HG02981 (cell line): ENCODE measurements at regions not wholly inside any gene's neighbourhood (a gene's known extent, or its start where the extent isn't known, plus 50 kb on each side); places are given as distances from the start of the nearest gene placed in this dataset.

Experiments
- ATAC-seq: cut with Tn5 transposase; IDR thresholded peaks from one replicate; pipeline ENCODE4 v1.9.1; 2021; ENCODE audit warnings: mild to moderate bottlenecking, moderate library complexity; ENCODE audit not compliant: unreplicated experiment

DNA sequence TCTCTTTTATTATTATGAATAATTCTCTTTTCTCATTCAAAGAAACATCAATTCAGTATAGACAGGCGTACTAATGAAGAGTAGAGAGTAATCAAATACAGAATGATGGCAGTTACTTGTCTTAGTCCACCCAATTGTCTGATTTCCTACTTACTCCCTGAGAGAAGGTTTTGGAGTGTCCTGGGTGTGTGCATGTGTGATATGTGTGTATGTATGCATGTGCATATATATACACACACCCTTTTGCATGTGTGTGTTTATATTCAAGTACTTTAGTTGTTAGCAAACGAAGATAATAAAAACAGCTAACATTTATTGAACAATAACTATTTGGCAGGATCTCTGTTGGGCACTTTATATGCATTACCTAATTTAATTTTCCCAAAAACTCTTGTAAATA is 63.2 kb upstream of the CCDC190 start:
- ATAC-seq, result no peak

DNA sequence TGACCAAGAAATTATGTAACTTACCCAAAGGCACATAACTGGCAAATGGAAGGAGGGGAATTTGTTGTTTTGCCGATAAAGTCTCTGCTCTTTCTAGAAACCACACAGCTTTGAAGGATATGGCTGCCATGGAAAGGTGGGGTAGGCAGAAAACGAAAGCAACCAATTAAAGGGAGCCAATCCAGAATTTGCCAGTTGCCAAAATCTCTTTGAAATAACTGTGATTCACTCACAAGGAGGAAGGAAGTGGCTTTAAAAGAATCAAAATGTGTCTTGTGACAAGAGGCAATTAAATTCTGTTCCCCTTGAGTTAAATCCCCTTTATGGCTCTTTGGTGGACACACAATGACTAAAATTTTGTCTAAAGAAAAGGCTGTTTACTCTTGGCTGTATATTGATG is 61.2 kb upstream of the CCDC190 start:
- ATAC-seq, result no peak

DNA sequence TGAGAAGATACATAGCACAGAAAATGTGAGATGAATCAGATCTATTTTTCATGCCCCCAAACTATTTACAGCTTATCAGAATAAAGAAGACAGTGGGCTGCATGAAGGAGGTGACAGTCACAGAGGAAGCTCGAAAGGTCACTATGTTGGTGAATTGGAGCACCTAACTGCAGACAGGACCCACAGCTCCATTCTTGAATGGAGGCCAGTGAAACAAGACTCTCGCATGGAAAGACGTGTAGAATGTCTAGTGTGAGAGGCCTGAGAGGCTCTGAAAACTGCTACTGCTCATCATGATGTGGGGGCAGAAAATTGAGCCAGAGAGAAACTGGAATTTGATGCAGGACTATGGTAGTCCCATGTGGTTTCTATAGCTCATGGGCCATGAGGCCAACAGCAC is 60.3 kb upstream of the CCDC190 start:
- ATAC-seq, result no peak

DNA sequence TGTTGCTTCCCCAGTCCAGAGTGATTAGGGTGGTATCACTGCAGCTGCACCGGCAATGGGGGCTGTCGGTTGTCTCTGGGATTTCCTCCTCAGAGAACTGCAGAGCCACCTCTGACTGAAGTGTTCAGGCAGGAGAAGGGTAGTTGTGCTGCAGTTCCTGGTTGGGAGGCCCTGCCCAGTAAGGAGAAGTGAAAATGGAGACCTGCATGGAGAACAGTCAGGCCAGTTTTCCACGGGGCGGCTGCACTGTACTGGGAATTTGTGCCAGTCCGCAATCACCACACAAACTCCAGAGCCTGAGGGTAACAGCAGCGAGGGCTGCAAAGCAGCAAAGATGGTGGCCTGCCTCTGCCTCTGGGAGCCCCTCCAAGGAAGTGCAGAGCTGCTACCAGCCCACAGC is 58.1 kb upstream of the CCDC190 start:
- ATAC-seq, result no peak

DNA sequence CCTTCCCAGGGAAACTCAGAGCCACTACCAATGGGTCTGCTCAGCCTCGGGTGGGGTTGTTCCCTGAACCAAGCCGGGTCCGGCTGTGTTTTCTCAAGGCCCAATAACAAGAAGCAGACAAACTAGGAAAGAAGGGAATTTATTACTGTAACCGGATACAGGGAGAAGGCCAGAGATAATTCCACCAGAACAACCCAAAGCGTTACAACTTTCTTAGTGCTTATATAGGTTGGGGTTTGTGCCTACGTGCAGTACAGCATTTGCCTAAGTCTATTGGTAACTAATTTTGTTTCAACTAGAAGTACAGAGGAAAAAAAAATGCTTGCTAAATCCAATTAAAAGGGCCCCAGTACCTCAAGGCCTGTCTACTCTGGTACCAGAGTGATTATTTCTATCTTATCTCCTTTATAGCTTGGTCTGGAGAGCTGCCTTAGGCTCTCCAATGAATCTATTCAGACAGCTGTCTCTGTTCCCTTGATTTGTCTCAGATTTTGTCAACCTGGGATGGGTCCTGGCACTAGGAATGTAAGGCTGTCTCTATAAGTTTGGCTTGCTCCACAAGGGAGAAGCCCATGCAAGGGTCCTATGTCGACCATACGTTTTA is 57.3 kb upstream of the CCDC190 start:
- ATAC-seq, result no peak

DNA sequence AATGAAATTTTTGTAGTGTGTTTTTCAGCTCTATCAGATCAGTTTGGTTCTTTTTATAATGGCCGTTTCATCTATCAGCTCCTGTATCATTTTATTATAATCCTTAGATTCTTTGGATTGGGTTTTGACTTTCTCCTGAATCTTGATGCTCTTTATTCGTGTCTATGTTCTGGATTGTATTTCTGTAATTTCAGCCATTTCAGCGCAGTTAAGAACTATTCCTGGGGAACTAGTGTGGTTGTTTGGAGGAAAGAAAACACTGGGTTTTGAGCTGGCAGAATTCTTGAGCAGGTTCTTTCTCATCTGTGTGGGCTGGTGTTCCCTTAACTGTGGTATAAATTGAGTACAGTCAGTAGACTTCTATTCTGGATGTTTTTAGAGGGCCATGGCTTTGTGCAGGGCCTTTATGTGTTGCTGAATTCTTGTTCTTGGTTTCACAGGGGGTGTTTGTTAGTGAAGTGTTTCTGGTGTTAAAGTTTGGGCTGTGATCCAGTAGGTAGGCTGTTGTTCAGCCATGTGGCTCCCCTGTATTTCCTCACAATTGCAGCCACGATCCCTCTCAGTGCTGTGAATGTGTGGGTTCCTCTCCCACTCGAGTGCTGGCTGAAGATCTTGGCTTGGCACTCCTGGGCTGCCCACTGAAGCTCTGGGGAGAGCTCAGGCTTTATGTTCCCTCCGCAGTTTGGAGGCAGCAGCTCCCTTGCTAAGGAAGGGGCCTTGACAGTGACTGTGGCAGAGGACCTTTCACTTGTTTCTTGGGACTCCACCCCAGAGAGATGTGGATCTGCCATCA is 56.0 kb upstream of the CCDC190 start:
- ATAC-seq, result no peak

DNA sequence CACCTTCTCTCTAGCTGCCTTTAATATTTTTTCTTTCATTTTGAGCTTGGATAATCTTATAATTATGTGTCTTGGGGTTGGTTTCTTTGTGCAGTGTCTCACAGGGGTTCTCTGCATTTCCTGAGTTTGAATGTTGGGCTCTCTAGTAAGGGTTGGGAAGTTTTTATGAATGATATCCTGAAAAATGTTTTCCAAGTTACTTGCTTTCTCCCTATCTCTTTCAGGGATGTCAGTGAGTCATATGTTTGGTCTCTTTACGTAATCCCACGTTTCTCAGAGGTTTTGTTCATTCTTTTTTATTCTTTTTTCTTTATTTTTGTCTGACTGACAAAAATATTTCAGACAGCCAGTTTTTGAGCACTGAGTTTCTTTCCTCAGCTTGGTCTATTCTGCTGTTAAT is 55.4 kb upstream of the CCDC190 start:
- no peak for ATAC-seq

DNA sequence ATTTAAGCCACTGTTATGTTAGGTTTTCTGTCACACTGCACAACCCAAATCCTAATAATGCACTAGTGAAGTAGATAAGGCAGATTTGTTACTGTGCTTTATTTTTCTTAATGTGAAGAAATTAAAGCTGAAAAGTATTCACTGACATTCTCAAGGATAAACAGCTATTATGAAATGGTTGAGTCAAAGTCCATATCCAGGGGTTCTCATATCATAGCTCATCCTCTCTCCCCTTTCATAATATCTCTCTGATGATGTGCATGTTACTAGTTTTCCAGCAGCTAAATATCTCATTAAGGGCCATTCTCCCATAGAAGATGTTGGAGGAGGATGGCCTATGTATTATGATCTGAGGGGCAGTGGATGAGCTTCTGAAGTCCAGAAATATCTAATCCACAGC is 53.6 kb upstream of the CCDC190 start:
- ATAC-seq, result no peak

DNA sequence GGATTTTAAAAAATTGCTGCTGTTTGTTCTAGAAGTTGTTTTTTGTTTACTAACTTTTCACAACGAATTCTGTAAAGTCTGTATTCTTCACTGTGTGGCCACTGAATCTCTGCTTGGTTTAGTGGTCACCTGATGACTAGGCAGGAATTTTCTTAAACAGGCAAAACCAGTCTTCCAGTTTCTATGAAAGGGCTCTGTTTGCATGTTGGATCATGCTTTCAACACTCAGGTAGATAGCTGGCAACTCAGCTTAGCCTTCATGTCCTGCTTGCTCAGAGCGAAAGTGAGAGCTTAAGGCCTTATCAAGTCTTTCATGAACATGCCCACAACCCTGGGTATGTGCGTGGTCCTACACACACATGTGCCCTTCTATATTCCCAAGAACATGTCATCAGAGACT is 52.4 kb upstream of the CCDC190 start:
- ATAC-seq, result no peak

DNA sequence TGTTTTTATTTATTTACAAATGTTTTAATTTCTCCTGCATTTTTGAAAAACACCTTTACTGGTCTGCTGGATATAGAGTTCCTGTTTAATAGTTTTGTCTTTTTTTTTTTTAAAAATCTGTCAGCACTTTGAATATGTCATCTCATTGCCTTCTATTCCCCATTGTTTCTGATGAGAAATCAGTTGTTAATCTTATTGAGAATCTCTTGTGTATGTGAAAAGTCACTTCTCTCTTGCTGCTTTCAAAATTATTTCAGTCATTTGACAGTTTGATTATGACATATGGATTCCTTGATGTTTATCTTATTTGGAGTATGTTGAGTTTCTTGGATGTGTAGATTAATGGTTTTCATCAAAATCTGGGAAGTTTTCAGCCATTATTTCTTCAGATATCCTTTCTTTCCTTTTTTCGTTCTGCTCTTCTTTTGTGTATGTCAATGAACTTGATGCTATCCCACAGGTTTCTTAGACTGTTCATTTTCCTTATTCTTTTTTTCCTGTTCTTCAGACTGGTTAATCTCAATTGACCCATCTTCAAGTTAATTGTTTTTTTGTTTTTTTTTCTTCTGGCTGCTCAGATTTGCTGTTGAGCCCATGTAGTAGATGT is 51.2 kb upstream of the CCDC190 start:
- ATAC-seq, result no peak
